Transverse colon (tissue), 3 donors: ENCODE measurements at regions not wholly inside any gene's neighbourhood (a gene's known extent, or its start where the extent isn't known, plus 50 kb on each side); places are given as distances from the start of the nearest gene placed in this dataset.

ENCODE experiments used
- CTCF ChIP-seq, 5 experiments: fragments of 200-600 bp in 3 of 5; fragments of 450-650 bp in 2 of 5; sonication (generic) in 3 of 5; IDR thresholded peaks; 1 replicate in 2 of 5; 2 replicates in 3 of 5; pipeline ENCODE4 v1.5.1; 2016 to 2017; ENCODE audit warnings: antibody characterized with exemption in 5 of 5, inconsistent platforms in 3 of 5, mild to moderate bottlenecking in 2 of 5, moderate library complexity in 1 of 5
- POLR2A ChIP-seq: fragments of 450-650 bp; IDR thresholded peaks from one replicate; pipeline ENCODE4 v1.6.1; 2016; ENCODE audit warnings: antibody characterized with exemption, mild to moderate bottlenecking, moderate library complexity

GRCh38 chr3:187918081-187918644 is 172.9 kb upstream of the BCL6 start:
- TF ChIP-seq POLR2A = no peak
- TF ChIP-seq CTCF (IDR thresholded peaks at IDR 0.05) = no peak
